Fibroblast of villous mesenchyme (primary cell): ENCODE measurements at regions not wholly inside any gene's neighbourhood (a gene's known extent, or its start where the extent isn't known, plus 50 kb on each side); places are given as distances from the start of the nearest gene placed in this dataset.
"Not testable (repeated sequence)": the region's sequence is repeated elsewhere in the genome, so short reads cannot be mapped to it uniquely, and the experiment has no call there.

Source experiments
- DNase-seq: peaks from one replicate; pipeline ENCODE4 v3.0.0-alpha.2; 2010; ENCODE audit warnings: low read depth
- H3K4me3 ChIP-seq: 2 replicates; pipeline ENCODE4 v1.5.1; 2011; ENCODE audit warnings: low read depth, mild to moderate bottlenecking, low read length
- TF ChIP-seq, protein P1 (sequence below): IDR thresholded peaks from 2 replicates; pipeline ENCODE4 v1.5.1; 2012; ENCODE audit warnings: low read depth, mild to moderate bottlenecking, low read length; ENCODE audit not compliant: insufficient read depth

DNA sequence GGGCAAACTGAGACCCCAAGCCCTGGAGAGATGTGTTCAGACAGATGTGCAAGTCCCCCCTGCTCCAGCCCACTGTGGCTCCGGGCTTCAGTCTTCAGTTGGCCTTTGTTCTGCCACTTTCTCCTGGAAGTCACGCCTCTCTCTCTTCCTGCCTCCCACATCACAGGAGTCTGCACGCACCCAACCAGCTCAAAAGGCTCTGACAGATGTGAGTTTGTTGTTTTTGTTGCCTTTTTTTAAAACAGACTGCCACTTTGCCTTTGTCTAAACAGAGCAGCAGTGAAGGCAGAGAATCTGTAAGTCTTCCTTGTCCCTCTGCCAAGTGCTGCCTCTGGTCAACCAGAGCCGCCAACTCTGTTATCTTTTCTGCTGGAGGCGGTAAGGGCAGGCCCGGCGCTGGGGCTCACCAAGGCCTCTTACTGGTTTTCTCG lies 149.7 kb downstream of the TFAP2C start:
- no peak overlapping the region for H3K4me3 ChIP-seq
- DNase-seq = peak; percentile 63
- TF ChIP-seq, protein P1, sequence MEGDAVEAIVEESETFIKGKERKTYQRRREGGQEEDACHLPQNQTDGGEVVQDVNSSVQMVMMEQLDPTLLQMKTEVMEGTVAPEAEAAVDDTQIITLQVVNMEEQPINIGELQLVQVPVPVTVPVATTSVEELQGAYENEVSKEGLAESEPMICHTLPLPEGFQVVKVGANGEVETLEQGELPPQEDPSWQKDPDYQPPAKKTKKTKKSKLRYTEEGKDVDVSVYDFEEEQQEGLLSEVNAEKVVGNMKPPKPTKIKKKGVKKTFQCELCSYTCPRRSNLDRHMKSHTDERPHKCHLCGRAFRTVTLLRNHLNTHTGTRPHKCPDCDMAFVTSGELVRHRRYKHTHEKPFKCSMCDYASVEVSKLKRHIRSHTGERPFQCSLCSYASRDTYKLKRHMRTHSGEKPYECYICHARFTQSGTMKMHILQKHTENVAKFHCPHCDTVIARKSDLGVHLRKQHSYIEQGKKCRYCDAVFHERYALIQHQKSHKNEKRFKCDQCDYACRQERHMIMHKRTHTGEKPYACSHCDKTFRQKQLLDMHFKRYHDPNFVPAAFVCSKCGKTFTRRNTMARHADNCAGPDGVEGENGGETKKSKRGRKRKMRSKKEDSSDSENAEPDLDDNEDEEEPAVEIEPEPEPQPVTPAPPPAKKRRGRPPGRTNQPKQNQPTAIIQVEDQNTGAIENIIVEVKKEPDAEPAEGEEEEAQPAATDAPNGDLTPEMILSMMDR = no peak

- no peak for DNase-seq
- TF ChIP-seq, protein P1 = no peak
- H3K4me3 ChIP-seq = no peak overlapping the region
Observed at GRCh38 chr20:56779452-56780143, 150.5 kb downstream of the TFAP2C start.

GRCh38 chr20:56780266-56780665 lies 151.2 kb downstream of the TFAP2C start:
- H3K4me3 ChIP-seq = no peak overlapping the region
- TF ChIP-seq, protein P1 = no peak
- DNase-seq = peak; percentile 56

DNA sequence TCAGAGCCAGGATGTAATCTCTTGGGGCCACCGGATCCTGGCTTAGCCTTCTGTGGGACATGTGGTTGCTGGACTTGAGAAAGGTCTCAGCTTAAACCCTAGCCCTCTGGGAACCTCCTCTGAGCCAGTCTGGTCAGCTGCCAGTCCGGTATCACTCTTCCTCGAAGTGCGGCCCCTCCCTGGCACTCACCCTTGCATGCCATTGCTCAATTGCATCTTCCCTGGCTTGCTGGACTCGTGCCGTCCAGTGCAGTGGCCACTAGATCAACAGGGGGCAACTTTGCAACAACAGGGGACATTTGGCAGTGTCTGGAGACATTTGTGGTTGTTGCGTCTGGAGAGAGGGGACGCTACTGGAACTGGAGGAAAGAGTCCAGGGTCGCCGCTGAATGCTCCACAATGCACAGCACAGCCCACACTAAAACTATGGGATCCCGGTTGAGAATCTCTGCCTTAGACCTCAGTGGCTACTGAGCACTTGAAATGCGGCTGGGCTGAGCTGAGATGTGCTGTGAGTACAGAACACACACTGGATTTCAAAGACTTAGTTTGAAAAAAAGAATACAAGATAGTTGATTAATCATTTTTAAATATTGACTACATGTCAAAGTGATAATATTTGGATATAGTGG lies 152.1 kb downstream of the TFAP2C start:
- no peak overlapping the region for H3K4me3 ChIP-seq
- TF ChIP-seq, protein P1 = no peak
- peak; percentile 84 for DNase-seq

DNA sequence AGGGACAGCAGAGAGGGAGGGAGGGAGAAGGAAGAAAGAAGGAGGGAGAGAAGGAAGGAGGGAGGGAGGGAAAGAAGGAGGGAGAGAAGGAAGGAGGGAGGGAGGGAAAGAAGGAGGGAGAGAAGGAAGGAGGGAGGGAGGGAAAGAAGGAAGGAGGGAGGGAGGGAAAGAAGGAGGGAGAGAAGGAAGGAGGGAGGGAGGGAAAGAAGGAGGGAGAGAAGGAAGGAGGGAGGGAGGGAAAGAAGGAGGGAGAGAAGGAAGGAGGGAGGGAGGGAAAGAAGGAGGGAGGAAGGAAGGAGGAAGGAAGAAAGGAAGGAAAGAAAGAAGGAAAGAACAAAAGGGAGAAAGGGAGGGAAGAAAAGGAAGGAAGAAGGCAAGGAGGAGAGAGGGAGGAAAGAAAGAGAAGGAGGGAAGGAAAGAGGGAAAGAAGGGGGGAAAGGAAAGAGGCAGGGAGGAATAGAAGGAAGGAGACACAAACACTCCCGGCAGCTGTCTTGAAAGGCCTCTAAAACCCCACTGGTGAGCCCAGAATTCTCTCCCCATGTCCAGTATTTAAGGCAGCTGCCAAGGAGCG lies 153.0 kb downstream of the TFAP2C start:
- H3K4me3 ChIP-seq, DNase-seq: not testable (repeated sequence)

GRCh38 chr20:56782814-56783213 lies 153.7 kb downstream of the TFAP2C start:
- peak; percentile 52 for DNase-seq
- not testable (repeated sequence) for H3K4me3 ChIP-seq

DNA sequence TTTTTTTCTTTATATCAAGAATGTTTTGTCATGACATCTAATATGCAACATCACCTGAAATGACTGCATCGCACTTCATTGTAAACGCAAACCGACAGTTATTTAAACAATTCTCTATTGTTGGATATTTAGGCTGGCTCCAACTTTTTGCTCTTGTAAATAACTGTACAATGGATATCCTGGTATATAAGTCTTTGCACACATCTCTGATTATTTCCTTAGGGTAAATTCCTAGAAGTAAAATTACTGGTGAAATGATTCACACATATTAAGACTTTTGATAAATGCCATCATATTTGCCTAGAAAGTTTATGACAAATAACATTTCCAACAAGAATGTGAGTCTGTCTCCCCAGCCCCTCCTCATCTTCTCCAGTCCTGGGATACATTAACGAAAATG lies 154.7 kb downstream of the TFAP2C start:
- TF ChIP-seq, protein P1 = no peak
- DNase-seq = no peak
- no peak overlapping the region for H3K4me3 ChIP-seq
